Embryonic facial prominence (tissue), 1 donor: ENCODE measurements at regions not wholly inside any gene's neighbourhood (a gene's known extent, or its start where the extent isn't known, plus 50 kb on each side); places are given as distances from the start of the nearest gene placed in this dataset.
"Not testable (repeated sequence)": the region's sequence is repeated elsewhere in the genome, so short reads cannot be mapped to it uniquely, and the experiment has no call there.

Experiments
- DNase-seq: peaks from one replicate; pipeline ENCODE4 v3.0.0-alpha.2; 2016; ENCODE audit errors: extremely low spot score

- no peak for DNase-seq
Measured at GRCh38 chr3:84236261-84236660, 722.5 kb upstream of the CADM2 start.

- no peak for DNase-seq
Measured at GRCh38 chr3:84245789-84246188, 713.0 kb upstream of the CADM2 start.

GRCh38 chr3:84260596-84260995 lies 698.2 kb upstream of the CADM2 start:
- no peak for DNase-seq

GRCh38 chr3:84265768-84266167 lies 693.0 kb upstream of the CADM2 start:
- no peak for DNase-seq

- DNase-seq: no peak
Measured at GRCh38 chr3:84275532-84275931, 683.3 kb upstream of the CADM2 start.

GRCh38 chr3:84277562-84278224 lies 681.1 kb upstream of the CADM2 start:
- DNase-seq: no peak

- no peak for DNase-seq
Measured at GRCh38 chr3:84292128-84292527, 666.7 kb upstream of the CADM2 start.

GRCh38 chr3:84299329-84299728 lies 659.5 kb upstream of the CADM2 start:
- no peak for DNase-seq

GRCh38 chr3:84304214-84304613 lies 654.6 kb upstream of the CADM2 start:
- DNase-seq: no peak

GRCh38 chr3:84307339-84307738 lies 651.5 kb upstream of the CADM2 start:
- no peak for DNase-seq

GRCh38 chr3:84308379-84308778 lies 650.4 kb upstream of the CADM2 start:
- no peak for DNase-seq

- no peak for DNase-seq
Measured at GRCh38 chr3:84318273-84318809, 640.4 kb upstream of the CADM2 start.

GRCh38 chr3:84365563-84366278 lies 593.1 kb upstream of the CADM2 start:
- not testable (repeated sequence) for DNase-seq
